Suprapubic skin (tissue), 4 donors: ENCODE measurements at regions not wholly inside any gene's neighbourhood (a gene's known extent, or its start where the extent isn't known, plus 50 kb on each side); places are given as distances from the start of the nearest gene placed in this dataset.

Source experiments
- DNase-seq, 2 donors: peaks; one replicate each; pipeline ENCODE4 v3.0.0-alpha.2; 2019; ENCODE audit warnings: low spot score in 2 of 2
- H3K27ac ChIP-seq: fragments of 200-600 bp; sonication (generic); one replicate; pipeline ENCODE4 v1.5.1; 2019
- H3K27me3 ChIP-seq: fragments of 200-600 bp; sonication (generic); one replicate; pipeline ENCODE4 v1.5.1; 2019
- H3K36me3 ChIP-seq: fragments of 200-600 bp; sonication (generic); one replicate; pipeline ENCODE4 v1.5.1; 2019
- H3K4me1 ChIP-seq: fragments of 200-600 bp; sonication (generic); one replicate; pipeline ENCODE4 v1.5.1; 2019
- H3K4me3 ChIP-seq: fragments of 200-600 bp; sonication (generic); one replicate; pipeline ENCODE4 v1.5.1; 2019; ENCODE audit warnings: mild to moderate bottlenecking
- H3K9me3 ChIP-seq: fragments of 200-600 bp; sonication (generic); one replicate; pipeline ENCODE4 v1.5.1; 2019
- CTCF ChIP-seq, 2 donors: fragments of 200-600 bp in 1 of 2; fragments of 450-650 bp in 1 of 2; sonication (generic) in 1 of 2; IDR thresholded peaks; one replicate each; pipeline ENCODE4 v1.5.1; 2016 to 2019; ENCODE audit warnings: antibody characterized with exemption in 2 of 2, mild to moderate bottlenecking in 1 of 2, moderate library complexity in 1 of 2
- EP300 ChIP-seq: sonication (generic); formaldehyde crosslinking; IDR thresholded peaks from one replicate; pipeline ENCODE4 v1.6.1; 2017; ENCODE audit warnings: antibody characterized with exemption
- POLR2A ChIP-seq, 2 donors: fragments of 450-650 bp; IDR thresholded peaks; one replicate each; pipeline ENCODE4 v1.6.1; 2017; ENCODE audit warnings: antibody characterized with exemption in 2 of 2, mild to moderate bottlenecking in 2 of 2, moderate library complexity in 2 of 2
- POLR2AphosphoS5 ChIP-seq, 3 donors: sonication (generic); formaldehyde crosslinking; IDR thresholded peaks; one replicate each; pipeline ENCODE4 v1.6.1; 2017; ENCODE audit warnings: antibody characterized with exemption in 3 of 3
- WGBS: methylation state at CpG from one replicate; pipeline ENCODE4 v1.1.5; 2018; 5-methylcytosine and 5-hydroxymethylcytosine counted together

- TF ChIP-seq POLR2A (IDR thresholded peaks at IDR 0.05) = no peak
- no peak for TF ChIP-seq CTCF (IDR thresholded peaks at IDR 0.05)
- TF ChIP-seq EP300 = no peak
- no peak for TF ChIP-seq POLR2AphosphoS5 (IDR thresholded peaks at IDR 0.05)
- Histone ChIP-seq H3K9me3 (no peaks in the 10 kb centered on the region), H3K4me3 (no peak overlapping the region), H3K36me3 (no peaks in the 10 kb centered on the region), H3K4me1 (no peaks in the 10 kb centered on the region), H3K27ac (no peak overlapping the region), H3K27me3 (no peaks in the 10 kb centered on the region)
- DNase-seq = no peak
- 57% methylated on average over 10 of the region's 10 CpGs for WGBS
Measured at GRCh38 chr20:61031101-61031830, 220.8 kb upstream of the CDH4 start.

GRCh38 chr20:61037498-61037897, 214.6 kb upstream of the CDH4 start:
- WGBS = 71% methylated on average over 3 of the region's 3 CpGs
- Histone ChIP-seq H3K36me3 (no peaks in the 10 kb centered on the region), H3K27ac (no peak overlapping the region), H3K9me3 (no peaks in the 10 kb centered on the region), H3K27me3 (no peaks in the 10 kb centered on the region), H3K4me3 (no peak overlapping the region), H3K4me1 (no peaks in the 10 kb centered on the region)
- no peak for DNase-seq
- TF ChIP-seq CTCF (IDR thresholded peaks at IDR 0.05) = no peak
- no peak for TF ChIP-seq POLR2A (IDR thresholded peaks at IDR 0.05)
- no peak for TF ChIP-seq POLR2AphosphoS5 (IDR thresholded peaks at IDR 0.05)
- TF ChIP-seq EP300 = no peak

- DNase-seq = no peak
- no peak for TF ChIP-seq POLR2AphosphoS5 (IDR thresholded peaks at IDR 0.05)
- TF ChIP-seq EP300 = no peak
- no peak for TF ChIP-seq POLR2A (IDR thresholded peaks at IDR 0.05)
- no peak for TF ChIP-seq CTCF (IDR thresholded peaks at IDR 0.05)
- Histone ChIP-seq H3K27me3 (no peaks in the 10 kb centered on the region), H3K9me3 (no peaks in the 10 kb centered on the region), H3K36me3 (no peaks in the 10 kb centered on the region), H3K27ac (no peak overlapping the region), H3K4me3 (no peak overlapping the region), H3K4me1 (no peaks in the 10 kb centered on the region)
- WGBS = 87% methylated on average over 3 of the region's 4 CpGs
Measured at GRCh38 chr20:61041481-61041880, 210.6 kb upstream of the CDH4 start.

GRCh38 chr20:61042506-61043385, 209.3 kb upstream of the CDH4 start:
- no peak overlapping the region for H3K4me3 ChIP-seq
- WGBS = 65% methylated on average over 25 of the region's 25 CpGs

More at GRCh38 chr20:61042506-61043385, 209.3 kb upstream of the CDH4 start:
- Histone ChIP-seq H3K27me3 (no peaks in the 10 kb centered on the region), H3K27ac (no peak overlapping the region), H3K9me3 (no peaks in the 10 kb centered on the region), H3K4me1 (no peaks in the 10 kb centered on the region), H3K36me3 (no peaks in the 10 kb centered on the region)
- TF ChIP-seq EP300 (no peak), POLR2AphosphoS5 (IDR thresholded peaks at IDR 0.05) (no peak), POLR2A (IDR thresholded peaks at IDR 0.05) (no peak), CTCF (IDR thresholded peaks at IDR 0.05) (no peak)
- no peak for DNase-seq
